ENCODE measurements at regions not wholly inside any gene's neighbourhood (a gene's known extent, or its start where the extent isn't known, plus 50 kb on each side); places are given as distances from the start of the nearest gene placed in this dataset.

GRCh38 chr6:9801249-9801754 lies 613.6 kb downstream of the TFAP2A start:
- Histone ChIP-seq H3K79me1 (ENCODE audit: low read depth in 1 of 2, low read length in 2 of 2) (no peaks in the 10 kb centered on the region), H3K36me3 (ENCODE audit: control insufficient read depth, insufficient read depth, low read length) (no peaks in the 10 kb centered on the region), H3K9me1 (ENCODE audit: insufficient read depth, low read length) (no peaks in the 10 kb centered on the region), H2AFZ (replicated peaks; ENCODE audit: low read length, poor library complexity) (peak overlapping the region; percentile 28), H2AK9ac (replicated peaks; ENCODE audit: low read depth, low read length, poor library complexity) (no peak overlapping the region), H3K9ac (ENCODE audit: low read depth, low read length) (no peak overlapping the region), H3K18ac (ENCODE audit: low read depth, low read length) (peak overlapping the region; percentile 89; the same call in 1 of the 2 replicates), H3K56ac (ENCODE audit: extremely low read depth, insufficient read depth, low read length) (no peak overlapping the region), H2BK5ac (ENCODE audit: low read depth, low read length, poor library complexity, severe bottlenecking) (peak overlapping the region; percentile 58), H4K20me1 (ENCODE audit: insufficient read depth, low read length) (no peaks in the 10 kb centered on the region), H3K4me2 (ENCODE audit: low read depth, low read length) (peak overlapping the region; percentile 43; the same call in 1 of the 2 replicates), H3K9me3 (ENCODE audit: control insufficient read depth, insufficient read depth, low read length) (no peaks in the 10 kb centered on the region; the same call in 1 of the 2 replicates), H4K91ac (ENCODE audit: insufficient read depth, low read depth, low read length) (peak overlapping the region; percentile 70), H3K23ac (ENCODE audit: low read depth, low read length) (no peak overlapping the region), H4K8ac (ENCODE audit: low read depth in 2 of 2, low read length in 2 of 2) (peak overlapping the region; percentile 5 to 49; a peak in 1 of 4 replicates), H2BK15ac (ENCODE audit: low read depth, low read length) (no peak overlapping the region; the same call in 2 of the 3 replicates), H2AK5ac (ENCODE audit: low read depth, low read length) (no peak overlapping the region), H2BK20ac (ENCODE audit: low read depth, low read length) (peak overlapping the region; percentile 27; the same call in 1 of the 2 replicates), H3K27me3 (ENCODE audit: control insufficient read depth, insufficient read depth, low read length) (no peaks in the 10 kb centered on the region), H3K14ac (replicated peaks; ENCODE audit: low read depth, low read length) (no peak overlapping the region), H3K4ac (ENCODE audit: low read depth, low read length) (peak overlapping the region; percentile 80), H4K5ac (ENCODE audit: low read depth, low read length) (no peak overlapping the region), H3K4me3 (ENCODE audit: insufficient read depth, low read depth, low read length) (no peak overlapping the region), H3K4me1 (ENCODE audit: control insufficient read depth, insufficient read depth, low read length) (peaks cover 2% of the 10 kb centered on the region; the same call in 1 of the 2 replicates), H3K27ac (ENCODE audit: insufficient read depth, low read length) (peak overlapping the region; percentile 46; the same call in 1 of the 2 replicates), H2BK120ac (ENCODE audit: low read depth, low read length) (peak overlapping the region; percentile 77)
- in situ Hi-C loops (cut with MboI; ENCODE audit: low sequenced_read_pairs) (no loop called here), intact Hi-C loops (cut with micrococcal nuclease) (loop anchor here (10.0 kb wide), 2 partner anchors 343 to 547 kb away; no protein-coding TSS in a partner anchor), dilution Hi-C loops (cut with HindIII; ENCODE audit: low sequenced_read_pairs, unreplicated experiment) (no loop called here)
- POLR2A ChIA-PET (ENCODE audit: unreplicated experiment), result no interaction called here
- no CpG with 5 or more reads among the region's 11 CpGs for WGBS, 2 experiments (ENCODE audit: extremely low coverage in 2 of 2, insufficient read length in 1 of 2)
- peak; percentile 82 for DNase-seq
- no TSS peak for BruUV-seq (replicated peaks)
- CTCF ChIA-PET, result no interaction called here
- TF ChIP-seq CEBPB (IDR thresholded peaks at IDR 0.05; ENCODE audit: low read depth, low read length) (peak; percentile 95), MXI1 (IDR thresholded peaks at IDR 0.05; ENCODE audit: borderline replicate concordance, low read depth, low read length) (no peak)
- peak; percentile 93 for ATAC-seq (ENCODE audit: low read depth)
